ENCODE measurements at regions not wholly inside any gene's neighbourhood (a gene's known extent, or its start where the extent isn't known, plus 50 kb on each side); places are given as distances from the start of the nearest gene placed in this dataset.

DNA sequence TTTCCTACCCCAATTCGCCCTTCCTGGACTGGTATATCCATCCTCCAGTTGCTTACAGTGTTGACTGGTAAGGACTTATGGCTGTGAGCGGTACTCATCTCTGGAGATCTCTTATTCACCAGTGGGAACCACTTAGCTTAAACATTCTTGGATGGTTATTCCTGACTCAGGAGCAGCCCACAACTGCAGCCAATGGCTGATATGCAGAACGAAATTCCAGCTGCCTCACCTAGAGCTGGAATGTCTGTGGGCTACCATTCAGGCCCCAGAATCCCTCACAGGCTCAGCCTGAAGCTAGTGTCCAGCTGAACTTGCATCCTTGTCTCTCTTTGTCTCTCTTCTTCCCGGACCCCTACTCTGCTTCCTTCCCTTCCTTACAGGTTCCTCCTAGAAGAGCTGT, 138.9 kb upstream of the SMIM31 start:
- TF ChIP-seq, protein P1, sequence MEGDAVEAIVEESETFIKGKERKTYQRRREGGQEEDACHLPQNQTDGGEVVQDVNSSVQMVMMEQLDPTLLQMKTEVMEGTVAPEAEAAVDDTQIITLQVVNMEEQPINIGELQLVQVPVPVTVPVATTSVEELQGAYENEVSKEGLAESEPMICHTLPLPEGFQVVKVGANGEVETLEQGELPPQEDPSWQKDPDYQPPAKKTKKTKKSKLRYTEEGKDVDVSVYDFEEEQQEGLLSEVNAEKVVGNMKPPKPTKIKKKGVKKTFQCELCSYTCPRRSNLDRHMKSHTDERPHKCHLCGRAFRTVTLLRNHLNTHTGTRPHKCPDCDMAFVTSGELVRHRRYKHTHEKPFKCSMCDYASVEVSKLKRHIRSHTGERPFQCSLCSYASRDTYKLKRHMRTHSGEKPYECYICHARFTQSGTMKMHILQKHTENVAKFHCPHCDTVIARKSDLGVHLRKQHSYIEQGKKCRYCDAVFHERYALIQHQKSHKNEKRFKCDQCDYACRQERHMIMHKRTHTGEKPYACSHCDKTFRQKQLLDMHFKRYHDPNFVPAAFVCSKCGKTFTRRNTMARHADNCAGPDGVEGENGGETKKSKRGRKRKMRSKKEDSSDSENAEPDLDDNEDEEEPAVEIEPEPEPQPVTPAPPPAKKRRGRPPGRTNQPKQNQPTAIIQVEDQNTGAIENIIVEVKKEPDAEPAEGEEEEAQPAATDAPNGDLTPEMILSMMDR (IDR thresholded peaks at IDR 0.05) = no peak
- TF ChIP-seq POLR2A (IDR thresholded peaks at IDR 0.05) = no peak

Measured in heart left ventricle (tissue), 13 donors.